Activated T-helper 1 cell treated with anti-CD3 and anti-CD28 coated beads, Interleukin-2, amount 50 U/mL, for 16 hours (primary cell): ENCODE measurements at regions not wholly inside any gene's neighbourhood (a gene's known extent, or its start where the extent isn't known, plus 50 kb on each side); places are given as distances from the start of the nearest gene placed in this dataset.

ENCODE experiments used
- DNase-seq, 2 donors: peaks; one replicate each; pipeline ENCODE4 v3.0.0-alpha.2; 2020; ENCODE audit warnings: low read depth in 1 of 2, low spot score in 1 of 2

DNA sequence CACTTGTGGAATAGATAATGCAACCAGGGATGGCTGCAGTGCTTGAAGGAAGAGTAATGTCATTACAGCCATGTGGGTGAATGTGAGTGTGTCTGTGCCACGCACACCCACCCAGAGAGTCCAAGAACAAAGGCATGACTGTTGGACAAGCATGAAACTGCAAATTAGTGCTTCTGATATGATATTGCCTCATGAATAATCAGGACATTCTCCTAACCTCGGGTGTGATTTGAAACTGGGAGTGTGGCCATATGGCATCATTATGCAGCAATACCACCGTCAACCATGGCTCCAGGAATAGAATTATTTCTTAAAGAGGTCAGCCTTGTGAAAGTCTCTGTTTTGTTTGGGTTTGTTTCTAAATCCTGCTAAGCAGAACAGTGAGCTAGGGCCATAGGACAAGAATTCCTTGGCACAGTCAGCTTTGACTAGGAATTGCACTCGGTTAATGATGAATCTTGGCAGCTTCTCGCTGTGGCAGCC is 678.0 kb upstream of the RAB6C start:
- DNase-seq: no peak

DNA sequence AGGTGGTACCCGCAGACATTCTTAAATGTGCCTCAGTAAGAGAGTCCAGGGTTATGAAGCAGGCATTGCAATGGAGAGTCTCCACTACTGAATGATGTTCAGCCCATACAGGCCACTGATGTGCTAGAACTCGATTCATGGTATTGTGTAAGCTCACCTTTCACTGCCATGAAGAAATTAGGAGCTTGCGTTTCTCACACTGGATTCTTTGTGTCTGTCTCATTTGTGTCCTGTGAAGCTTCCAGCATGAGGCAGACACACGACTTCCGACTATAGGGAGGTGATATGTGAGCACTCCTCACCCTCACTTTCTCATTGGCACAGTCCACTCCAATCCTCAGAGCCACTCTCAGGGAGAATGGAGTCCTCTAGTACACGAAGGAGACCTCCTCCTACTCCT is 677.4 kb upstream of the RAB6C start:
- DNase-seq: no peak

DNA sequence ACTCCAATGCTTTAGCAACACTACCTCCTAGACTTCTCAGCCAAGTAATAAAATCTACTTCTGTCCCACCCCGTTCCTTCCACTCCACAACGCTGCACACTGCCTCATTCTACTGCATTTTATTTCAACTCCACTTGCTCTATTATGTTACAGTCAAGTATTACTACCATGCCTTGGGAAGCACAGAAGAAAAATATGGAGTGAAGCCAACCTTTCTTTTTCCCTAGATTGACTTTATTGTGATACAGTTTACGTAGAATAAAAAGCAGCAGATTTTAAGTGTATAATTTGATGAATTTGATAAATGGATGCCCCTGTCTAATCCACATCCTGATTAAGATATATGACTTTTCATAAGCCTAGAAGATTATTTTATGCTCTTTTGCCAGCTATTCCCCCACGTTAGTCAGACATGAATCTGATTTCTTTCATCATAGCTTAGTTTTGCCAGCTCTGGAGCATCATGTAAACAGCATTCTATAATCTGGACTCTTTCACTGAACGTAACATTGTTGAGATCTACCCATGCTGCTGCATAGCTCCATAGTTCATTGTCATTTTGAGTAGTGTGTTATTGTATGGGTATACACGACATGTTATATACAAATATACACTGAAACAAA is 676.8 kb upstream of the RAB6C start:
- no peak for DNase-seq

DNA sequence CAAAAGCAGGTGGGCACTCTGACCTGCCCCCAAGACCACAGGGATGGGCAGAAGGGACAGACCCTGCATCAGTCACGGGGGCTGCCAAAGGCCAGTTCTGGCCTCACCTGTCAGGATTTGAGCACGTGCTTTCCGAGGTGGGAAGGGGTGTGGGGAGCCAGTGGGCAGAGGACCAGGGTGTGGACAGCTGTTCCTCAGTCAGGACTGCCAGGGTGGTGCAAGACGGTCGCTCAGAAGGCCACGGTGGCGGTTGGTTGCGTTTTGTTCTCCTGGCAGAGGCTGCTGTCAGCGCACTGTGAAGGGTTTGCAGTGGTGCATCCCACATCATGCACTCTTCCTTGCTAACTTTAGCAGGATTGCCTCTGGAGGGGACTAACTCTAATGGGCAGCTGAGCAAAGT is 665.3 kb upstream of the RAB6C start:
- DNase-seq: no peak

DNA sequence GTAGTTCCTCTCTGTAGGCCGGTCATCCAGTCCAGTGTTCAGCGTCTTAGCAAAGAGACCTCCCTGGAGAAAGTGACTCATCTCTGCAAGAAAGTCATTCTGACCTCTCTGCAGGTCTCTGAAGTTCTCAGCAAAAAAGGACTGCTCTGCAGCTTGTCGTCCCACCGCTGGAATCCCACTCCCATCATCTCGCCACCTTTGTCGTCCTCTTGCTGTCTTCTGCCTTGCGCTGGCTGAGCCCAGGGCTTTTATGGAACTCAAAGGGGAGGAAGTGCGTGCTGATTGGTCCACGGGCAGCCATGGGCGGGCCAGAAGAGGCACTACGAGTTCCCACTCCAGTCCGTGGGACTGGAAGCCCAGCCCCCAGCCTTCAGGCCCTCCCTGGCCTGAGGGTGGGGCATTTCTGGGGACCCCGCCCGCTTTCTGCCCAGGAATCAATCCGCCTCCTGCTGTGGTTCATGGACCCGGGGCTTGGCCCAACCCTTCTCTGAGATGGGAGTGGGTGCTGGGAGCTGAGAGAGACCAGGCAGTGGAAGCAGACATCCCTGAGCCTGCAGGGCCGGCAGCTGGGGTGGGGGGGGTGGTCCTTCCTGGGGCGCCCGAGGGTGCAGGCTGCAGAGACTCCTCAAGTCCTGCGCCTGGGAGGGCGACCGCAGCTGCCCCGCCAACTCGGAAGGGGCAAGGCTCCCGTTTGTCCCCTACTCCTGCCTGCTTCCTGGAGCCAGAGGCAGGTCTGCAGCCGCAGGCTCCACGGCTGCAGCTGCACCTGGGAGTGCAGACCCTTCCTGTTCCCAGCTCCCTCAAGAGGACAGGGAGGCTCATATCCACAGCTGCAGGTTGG is 660.7 kb upstream of the RAB6C start:
- DNase-seq: no peak

DNA sequence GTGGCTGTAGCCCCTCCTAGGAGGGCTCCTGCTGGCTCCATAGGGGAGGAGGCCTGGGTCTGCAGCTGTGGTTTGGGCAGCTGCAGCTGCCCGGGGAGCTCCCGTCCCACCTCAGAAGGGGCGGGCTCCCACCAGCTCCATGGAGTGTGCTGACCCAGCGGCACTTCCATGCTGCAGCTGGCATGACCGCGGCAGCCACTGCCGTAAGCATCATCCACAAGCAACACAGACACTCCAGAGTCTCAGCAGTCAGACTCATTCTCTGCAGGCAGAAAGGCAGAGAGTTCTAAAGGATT is 660.1 kb upstream of the RAB6C start:
- no peak for DNase-seq

DNA sequence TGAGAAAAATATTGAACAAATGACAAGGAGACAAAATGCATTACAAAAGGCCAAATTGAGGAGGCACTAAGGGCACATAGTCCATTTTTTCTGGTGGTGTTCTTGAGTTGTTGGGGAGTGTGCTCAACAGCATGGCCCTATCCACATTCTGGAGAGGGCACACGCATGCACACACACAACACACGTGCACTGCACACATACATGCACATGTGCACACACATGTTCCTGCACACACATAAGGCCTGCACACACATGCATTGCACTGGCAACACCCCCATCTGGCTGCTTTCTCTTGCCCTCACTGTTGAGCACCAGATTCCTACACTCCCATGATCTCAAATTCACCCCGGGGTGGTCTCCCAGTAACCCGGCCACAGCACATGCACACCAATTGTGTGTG is 659.2 kb upstream of the RAB6C start:
- DNase-seq: no peak

DNA sequence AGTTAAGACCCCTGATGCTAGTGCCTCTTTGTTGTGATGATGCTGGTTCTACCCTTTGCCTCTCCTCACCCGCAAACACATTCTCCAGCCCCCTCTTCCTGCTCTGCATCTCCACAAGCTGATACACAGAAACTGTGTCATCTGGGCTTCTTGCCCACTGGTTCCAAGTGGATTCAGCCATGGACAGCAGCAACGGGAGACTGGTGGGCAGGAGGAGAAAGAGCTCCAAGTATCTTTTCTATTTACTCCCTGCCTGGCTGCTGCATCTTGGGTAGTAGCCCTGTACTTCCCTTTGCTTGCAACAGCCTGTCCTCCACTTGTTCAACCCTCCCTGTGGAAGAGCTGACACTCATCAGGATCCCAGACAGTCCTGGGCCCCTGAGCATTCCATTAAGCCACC is 655.1 kb upstream of the RAB6C start:
- no peak for DNase-seq

DNA sequence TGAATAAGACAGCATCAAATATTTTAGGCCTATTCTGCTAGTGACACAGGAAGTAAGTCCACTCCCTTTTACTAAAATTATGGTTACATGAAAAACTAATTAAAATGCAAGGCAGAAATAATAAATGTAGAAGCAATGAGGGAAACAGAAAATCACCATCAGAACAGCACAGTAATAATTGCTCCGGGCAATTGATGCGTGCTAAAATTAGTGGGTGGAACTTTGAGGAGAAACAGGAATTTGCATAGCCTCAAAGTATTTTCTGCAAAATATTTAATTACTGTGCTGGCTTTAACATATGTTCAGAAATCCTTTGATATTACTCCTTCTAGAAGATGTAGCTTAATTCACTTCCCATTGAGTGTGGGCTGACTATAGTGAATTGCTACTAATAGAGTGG is 654.3 kb upstream of the RAB6C start:
- no peak for DNase-seq

DNA sequence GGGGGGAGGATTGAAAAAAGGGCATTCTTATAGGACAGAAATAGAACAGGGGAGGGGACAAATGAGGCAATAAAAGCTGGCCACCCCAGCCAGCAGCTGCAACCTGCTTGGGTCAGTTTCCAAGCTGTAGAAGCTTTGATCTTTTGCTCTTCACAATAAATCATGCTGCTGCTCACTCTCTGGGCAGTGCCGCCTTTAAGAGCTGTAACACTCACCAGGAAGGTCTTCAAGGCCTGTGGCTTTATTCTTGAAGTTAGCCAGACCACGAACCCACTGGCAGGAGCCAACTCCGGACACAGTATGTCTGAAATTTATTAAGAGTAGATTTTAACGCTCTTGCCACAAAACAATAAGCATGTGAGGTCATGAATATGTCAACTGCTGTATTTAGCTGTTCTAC is 649.9 kb upstream of the RAB6C start:
- no peak for DNase-seq

DNA sequence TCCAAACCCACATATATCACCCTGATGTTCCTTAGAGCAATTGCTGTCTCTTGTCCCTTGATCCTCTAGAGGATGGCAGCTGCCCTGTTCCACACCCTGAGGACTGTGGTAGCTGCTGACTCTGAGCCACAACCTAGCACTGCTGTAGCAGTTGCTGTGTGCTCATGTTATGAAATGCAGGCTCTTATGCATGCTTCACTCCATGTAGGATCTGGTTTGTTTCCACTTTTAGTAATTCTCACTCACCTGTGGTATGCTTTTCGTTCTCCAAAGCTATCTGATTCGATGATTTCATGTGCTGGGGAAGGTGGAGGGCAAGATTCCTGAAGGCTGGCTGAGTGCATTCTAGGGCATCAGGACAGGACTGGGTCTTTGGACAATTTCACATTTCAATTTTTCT is 649.0 kb upstream of the RAB6C start:
- no peak for DNase-seq

DNA sequence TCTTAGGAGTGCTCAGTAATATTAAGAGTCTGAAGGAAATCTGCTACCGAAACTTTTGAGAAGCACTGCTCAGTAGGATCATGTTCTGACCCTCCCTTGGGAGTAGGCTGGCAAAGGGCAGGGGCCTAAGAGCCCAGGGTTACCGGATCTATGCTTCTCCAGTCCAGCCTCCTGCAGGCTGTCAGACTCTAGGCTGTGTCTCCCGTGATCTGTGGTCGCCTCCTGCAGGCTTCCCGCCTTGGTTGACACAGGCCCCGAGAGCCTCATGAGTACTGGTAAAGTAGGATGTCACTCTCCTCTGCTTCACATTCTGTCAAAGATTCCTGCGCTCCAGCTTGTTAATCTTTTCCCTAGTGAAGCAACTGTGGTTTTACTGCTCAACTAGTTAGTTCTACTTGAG is 647.8 kb upstream of the RAB6C start:
- no peak for DNase-seq

DNA sequence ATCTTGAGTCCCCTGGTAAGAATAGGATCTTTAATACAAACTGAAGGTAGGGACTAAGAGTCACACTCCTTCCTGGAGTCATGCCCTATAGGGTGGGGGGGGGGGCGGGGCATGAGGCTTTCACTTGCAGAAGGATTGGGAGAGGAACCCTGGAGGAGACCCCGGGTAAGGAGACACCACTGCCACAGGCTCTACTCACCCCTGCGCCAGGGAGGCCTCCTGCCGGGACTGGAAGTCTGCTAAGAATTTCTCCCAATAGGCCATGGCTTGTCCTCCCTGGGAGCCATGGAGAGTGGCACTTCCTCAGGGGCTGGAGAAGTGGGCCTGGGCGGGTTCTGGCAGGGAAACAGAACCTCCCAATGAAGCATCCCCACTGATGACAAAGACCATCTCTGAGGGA is 645.3 kb upstream of the RAB6C start:
- no peak for DNase-seq

DNA sequence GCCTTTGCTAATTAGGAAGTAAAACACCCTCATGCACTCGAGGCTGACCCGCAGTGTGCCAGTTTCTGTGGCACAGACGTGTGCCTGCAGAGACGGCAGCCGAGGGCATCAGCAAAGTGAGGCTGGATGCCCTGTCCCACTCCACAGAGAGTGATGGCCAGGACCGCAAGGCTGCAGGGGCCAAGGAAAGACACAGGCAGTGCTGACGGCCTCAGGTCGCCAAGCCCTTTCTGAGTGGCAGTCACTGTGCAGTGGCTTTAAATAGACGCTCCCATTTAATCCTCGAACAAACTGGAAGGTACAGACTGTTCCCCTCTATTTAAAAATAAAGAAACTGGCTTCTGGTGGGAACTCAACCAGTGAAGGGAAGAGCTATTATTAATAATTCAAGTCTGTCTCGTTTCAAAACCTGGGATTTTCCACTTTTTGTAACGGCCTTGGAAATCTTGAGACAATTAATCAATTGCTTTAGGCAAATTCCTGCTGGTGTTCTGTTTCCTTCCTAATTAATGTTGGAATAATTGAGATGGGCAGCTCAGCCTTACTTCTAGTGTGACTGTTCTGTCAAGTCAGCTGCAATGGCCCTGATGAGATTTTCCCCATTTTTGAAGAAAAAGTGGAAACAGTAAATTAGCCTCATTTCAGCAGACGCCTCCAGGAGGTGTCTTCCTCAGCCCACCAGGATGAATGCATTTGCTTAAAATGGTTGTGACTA is 644.6 kb upstream of the RAB6C start:
- no peak for DNase-seq

DNA sequence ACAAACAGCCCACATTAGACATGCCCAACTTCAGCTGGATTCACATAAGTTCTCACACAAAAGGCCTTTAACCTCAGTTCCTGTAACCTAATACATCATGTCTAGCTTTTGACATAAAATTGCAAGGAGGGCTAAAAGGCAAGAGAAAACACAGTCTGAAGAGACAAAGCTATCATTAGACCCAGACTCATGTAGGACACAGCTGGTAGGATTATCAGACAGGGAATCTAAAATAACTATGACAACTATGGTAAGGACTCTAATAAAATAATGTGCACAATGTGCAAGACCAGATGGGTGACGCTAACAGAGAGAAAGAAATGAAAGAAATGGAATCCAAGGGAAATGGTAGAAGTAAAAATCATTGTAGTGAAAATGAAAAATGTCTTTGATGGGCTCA is 643.2 kb upstream of the RAB6C start:
- no peak for DNase-seq

DNA sequence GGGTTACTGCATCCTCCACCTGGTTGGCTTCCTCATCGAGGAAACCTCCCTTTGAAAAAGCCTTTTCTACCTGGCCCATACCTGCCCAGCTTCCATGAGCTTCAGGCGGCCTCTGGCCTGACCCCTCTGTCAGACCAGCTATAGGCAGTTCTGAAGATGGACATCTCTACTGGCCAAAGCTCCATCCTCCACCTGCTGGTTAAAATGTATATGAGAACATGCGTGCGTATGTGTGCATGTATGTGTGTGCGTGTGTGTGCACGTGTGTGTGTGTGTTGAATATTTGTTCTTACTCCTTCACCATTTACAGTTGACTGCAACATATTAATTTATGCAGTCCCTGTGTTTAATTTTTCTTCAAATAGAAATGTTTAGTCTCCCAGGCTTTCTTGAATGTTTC is 642.4 kb upstream of the RAB6C start:
- DNase-seq: no peak

DNA sequence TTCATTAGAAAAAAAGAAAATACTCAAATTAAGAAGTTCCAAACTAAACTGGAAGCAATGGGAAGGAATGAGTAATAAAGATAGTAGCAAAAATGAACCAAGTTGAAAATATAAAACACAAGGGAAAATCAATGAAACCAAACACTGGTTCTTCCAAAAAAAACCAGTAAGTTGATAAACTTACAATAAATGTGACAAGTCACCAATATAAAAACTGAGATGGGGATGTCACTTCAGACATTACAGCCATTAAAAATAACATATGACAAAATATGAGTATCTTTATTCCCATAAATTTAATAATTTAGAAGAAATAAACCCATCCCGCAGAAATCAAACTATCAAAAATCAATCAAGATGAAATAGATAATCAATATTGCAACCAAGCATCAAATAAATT is 633.9 kb upstream of the RAB6C start:
- no peak for DNase-seq

DNA sequence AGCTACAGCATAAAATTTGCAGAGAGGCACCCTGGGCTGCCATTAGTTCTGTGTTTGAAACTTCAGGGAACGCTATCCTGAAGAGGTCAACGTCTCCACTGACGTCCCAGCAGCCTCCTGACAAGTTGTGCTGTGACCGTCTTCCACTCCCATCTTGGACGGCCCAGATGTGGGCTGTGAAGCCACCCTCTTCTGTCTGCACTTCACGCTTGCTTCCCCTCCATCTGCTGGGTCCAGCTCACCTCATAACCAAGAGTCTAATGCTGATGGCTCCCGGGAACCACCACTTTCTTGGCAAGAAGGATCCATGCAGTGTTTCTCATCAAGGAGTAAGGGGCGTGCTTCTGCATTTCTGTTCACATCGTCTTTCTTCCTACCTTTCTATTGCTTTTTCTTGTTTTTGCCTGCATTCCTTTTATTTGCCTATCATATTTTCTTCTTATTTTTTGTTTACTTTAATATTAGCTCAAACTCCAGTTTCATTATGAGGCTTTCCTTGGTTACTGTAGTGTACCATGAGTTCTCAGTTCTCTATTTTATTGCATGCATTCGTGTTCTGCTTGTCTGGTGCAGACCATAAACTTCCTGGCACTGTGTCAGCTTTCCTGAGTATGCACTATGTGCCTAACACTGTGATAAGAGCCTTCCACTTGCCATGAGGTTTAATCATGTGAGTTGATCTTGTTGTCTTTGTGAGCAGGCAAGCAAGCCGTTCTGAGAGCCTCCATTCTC is 631.8 kb upstream of the RAB6C start:
- no peak for DNase-seq

DNA sequence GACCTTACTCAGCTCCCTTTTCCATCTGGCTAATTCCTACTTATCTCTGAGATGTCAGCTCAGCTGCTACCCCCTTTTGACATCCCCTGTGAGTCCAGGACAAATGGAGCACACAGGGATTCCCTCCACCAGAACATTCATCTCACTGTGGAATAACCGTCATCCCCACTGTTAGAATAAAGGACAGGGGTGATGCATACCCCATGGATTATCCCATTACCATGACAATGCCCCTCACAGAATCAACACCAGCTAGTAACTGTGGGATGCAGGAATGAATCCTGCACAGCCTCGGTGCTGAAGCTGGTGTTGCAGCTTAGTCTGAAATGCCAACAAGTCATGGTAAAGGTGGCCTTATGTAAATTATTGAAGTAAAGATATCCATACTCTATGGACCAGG is 624.8 kb upstream of the RAB6C start:
- no peak for DNase-seq

DNA sequence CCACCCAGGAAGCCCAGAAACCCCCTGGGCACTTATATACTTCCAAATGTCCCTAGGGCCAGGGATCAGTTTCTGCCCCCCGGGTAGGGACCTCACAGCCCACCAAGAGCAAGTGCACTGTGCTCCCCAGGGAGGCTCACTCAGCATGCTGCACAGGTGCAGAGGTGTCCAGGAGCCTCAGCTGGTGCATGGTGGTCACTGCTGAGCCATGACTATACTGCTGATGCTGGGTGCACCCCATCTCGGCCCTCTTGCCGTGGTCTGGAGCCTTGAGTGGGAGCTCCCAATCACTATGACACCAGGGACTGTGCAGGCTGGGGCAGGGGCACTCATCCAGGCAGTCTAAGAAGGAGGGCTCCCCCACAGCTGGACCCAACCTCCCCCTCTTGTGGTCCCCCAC is 617.8 kb upstream of the RAB6C start:
- no peak for DNase-seq

DNA sequence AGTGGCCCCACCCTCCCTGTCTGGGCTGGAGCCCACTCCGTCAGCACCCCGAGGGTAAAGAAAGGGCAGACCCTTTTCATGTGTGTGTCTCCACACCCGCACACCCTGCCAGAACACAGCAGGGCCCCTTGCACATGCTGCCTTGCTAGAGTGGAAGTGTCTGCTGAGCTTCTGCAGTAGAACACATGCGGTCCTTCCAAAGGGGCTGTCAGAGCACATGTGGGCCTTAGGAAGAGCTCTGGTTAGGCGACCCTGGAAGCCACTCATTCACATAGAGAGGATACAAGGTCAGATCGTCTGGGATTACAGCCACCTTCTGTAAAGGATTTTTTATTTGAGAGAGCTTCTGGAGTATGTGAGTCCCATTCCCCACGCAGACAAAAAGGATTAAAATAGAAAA is 613.2 kb upstream of the RAB6C start:
- DNase-seq: no peak

DNA sequence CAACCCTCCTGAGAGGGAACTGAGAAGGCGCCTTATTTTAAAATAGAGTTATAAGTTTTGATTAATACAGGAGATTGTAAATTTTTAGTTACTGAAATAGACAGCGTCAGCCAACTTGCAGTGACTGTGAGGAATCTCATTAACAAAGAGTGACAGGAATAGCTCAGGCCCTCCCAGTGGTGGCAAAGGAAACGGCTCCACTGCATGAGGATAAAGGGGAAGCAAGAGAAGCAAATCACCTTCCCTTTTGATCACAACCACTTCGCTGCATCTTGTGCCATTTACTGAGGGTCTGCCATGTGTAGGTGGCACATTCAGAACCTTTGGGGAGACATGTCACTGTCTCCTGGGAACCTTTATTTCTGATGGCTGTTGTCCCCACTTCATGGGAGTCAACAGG is 612.4 kb upstream of the RAB6C start:
- DNase-seq: no peak
